ENCODE measurements at regions not wholly inside any gene's neighbourhood (a gene's known extent, or its start where the extent isn't known, plus 50 kb on each side); places are given as distances from the start of the nearest gene placed in this dataset.

DNA sequence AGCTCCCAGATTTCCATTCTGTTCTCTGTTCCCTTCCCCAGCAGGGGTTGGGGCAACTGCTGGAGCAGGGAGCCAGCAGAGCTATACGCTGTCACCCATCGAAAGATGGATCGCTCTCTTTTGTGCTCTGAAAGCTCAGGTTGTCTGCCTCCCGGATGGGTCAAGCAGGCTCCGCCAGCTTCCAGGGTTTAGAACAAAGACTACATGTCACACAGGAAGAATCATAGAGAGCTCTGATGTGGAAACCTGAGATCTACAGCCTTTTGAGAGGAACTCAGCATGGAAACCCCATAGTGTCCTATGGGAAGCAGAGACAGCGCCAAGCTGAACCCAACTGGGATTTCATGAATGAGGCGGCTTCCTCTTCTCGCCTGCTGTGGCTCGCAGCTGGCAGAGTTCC is 205.4 kb downstream of the HS3ST1 start (continued):
- TF ChIP-seq, protein P1, sequence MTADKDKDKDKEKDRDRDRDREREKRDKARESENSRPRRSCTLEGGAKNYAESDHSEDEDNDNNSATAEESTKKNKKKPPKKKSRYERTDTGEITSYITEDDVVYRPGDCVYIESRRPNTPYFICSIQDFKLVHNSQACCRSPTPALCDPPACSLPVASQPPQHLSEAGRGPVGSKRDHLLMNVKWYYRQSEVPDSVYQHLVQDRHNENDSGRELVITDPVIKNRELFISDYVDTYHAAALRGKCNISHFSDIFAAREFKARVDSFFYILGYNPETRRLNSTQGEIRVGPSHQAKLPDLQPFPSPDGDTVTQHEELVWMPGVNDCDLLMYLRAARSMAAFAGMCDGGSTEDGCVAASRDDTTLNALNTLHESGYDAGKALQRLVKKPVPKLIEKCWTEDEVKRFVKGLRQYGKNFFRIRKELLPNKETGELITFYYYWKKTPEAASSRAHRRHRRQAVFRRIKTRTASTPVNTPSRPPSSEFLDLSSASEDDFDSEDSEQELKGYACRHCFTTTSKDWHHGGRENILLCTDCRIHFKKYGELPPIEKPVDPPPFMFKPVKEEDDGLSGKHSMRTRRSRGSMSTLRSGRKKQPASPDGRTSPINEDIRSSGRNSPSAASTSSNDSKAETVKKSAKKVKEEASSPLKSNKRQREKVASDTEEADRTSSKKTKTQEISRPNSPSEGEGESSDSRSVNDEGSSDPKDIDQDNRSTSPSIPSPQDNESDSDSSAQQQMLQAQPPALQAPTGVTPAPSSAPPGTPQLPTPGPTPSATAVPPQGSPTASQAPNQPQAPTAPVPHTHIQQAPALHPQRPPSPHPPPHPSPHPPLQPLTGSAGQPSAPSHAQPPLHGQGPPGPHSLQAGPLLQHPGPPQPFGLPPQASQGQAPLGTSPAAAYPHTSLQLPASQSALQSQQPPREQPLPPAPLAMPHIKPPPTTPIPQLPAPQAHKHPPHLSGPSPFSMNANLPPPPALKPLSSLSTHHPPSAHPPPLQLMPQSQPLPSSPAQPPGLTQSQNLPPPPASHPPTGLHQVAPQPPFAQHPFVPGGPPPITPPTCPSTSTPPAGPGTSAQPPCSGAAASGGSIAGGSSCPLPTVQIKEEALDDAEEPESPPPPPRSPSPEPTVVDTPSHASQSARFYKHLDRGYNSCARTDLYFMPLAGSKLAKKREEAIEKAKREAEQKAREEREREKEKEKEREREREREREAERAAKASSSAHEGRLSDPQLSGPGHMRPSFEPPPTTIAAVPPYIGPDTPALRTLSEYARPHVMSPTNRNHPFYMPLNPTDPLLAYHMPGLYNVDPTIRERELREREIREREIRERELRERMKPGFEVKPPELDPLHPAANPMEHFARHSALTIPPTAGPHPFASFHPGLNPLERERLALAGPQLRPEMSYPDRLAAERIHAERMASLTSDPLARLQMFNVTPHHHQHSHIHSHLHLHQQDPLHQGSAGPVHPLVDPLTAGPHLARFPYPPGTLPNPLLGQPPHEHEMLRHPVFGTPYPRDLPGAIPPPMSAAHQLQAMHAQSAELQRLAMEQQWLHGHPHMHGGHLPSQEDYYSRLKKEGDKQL (CRISPR knock-in tag; IDR thresholded peaks at IDR 0.05; ENCODE audit: borderline replicate concordance), result no peak
- no peak for TF ChIP-seq ZNF764 (CRISPR knock-in tag; IDR thresholded peaks at IDR 0.05; ENCODE audit: low read depth)
- TF ChIP-seq HLTF (IDR thresholded peaks at IDR 0.05), result no peak
- TF ChIP-seq CBFA2T2 (conservative IDR thresholded peaks at IDR 0.05), result no peak
- no peak for TF ChIP-seq CAMTA2 (CRISPR knock-in tag; conservative IDR thresholded peaks at IDR 0.05)
- TF ChIP-seq CREBBP (IDR thresholded peaks at IDR 0.05; ENCODE audit: low read depth, low read length), result no peak
- TF ChIP-seq ZNF347 (CRISPR knock-in tag; IDR thresholded peaks at IDR 0.05; ENCODE audit: low read depth), result no peak
- no peak for TF ChIP-seq ZNF282 (CRISPR knock-in tag; IDR thresholded peaks at IDR 0.05)
- no peak for TF ChIP-seq ZC3H4 (CRISPR knock-in tag; IDR thresholded peaks at IDR 0.05; ENCODE audit: borderline replicate concordance)
- no peak for TF ChIP-seq ZNF431 (CRISPR knock-in tag; IDR thresholded peaks at IDR 0.05)
- TF ChIP-seq SREBF1 (IDR thresholded peaks at IDR 0.05; ENCODE audit: borderline replicate concordance, low read depth, low read length), result no peak
